ENCODE measurements at regions not wholly inside any gene's neighbourhood (a gene's known extent, or its start where the extent isn't known, plus 50 kb on each side); places are given as distances from the start of the nearest gene placed in this dataset.

- ChIA-PET CTCF (ENCODE audit: partially characterized antibody) (interaction anchor here (1.2 to 2.9 kb wide), 4 partner anchors 15 to 322 kb away, joined by 3 to 11 read pairs (median 4); no protein-coding TSS in a partner anchor), POLR2A (ENCODE audit: partially characterized antibody) (no interaction called here)
- Histone ChIP-seq H3K79me1 (ENCODE audit: low read depth, low read length) (no peaks in the 10 kb centered on the region), H4K91ac (replicated peaks; ENCODE audit: insufficient read length, low read length) (no peak overlapping the region), H3K27me3 (replicated peaks in 1 of 4; ENCODE audit: control insufficient read depth in 3 of 4, extremely low read depth in 1 of 4, insufficient read depth in 3 of 4, low read length in 3 of 4) (no peaks in the 10 kb centered on the region), H3K14ac (ENCODE audit: insufficient read length) (no peak overlapping the region), H3K4me1 (replicated peaks in 1 of 4; ENCODE audit: control insufficient read depth in 3 of 4, insufficient read depth in 4 of 4, low read length in 3 of 4) (peaks cover 0 to 3% (median 1%) of the 10 kb centered on the region in 4 experiments; a peak in 3 of 7 replicates), H3K23ac (ENCODE audit: insufficient read length) (no peak overlapping the region), H2BK20ac (ENCODE audit: low read length) (no peak overlapping the region), H4K5ac (ENCODE audit: insufficient read length, low read depth, low read length) (no peak overlapping the region), H3K23me2 (ENCODE audit: low read depth, low read length) (no peaks in the 10 kb centered on the region), H2BK5ac (ENCODE audit: low read depth, low read length) (no peak overlapping the region), H3K56ac (replicated peaks; ENCODE audit: insufficient read length, low read depth, low read length) (no peak overlapping the region), H2BK120ac (replicated peaks; ENCODE audit: low read depth, low read length) (no peak overlapping the region), H2BK15ac (ENCODE audit: low read length) (no peak overlapping the region), H2BK12ac (ENCODE audit: low read depth, low read length) (no peak overlapping the region), H3K4me2 (ENCODE audit: insufficient read depth in 1 of 2, low read depth in 2 of 2, low read length in 2 of 2) (no peak overlapping the region), H4K8ac (ENCODE audit: extremely low read depth, insufficient read depth, low read length) (no peak overlapping the region), H3K4me3 (ENCODE audit: extremely low read depth in 1 of 4, insufficient read depth in 2 of 4, low read depth in 3 of 4, low read length in 4 of 4) (no peak overlapping the region), H3K4ac (replicated peaks; ENCODE audit: insufficient read length, low read depth, low read length) (no peak overlapping the region), H4K20me1 (replicated peaks in 1 of 2; ENCODE audit: control insufficient read depth in 1 of 2, insufficient read depth in 2 of 2, low read length in 2 of 2) (no peaks in the 10 kb centered on the region), H3K9ac (replicated peaks in 1 of 4; ENCODE audit: extremely low read depth in 1 of 4, low read depth in 3 of 4, low read length in 3 of 4) (no peak overlapping the region), H3K9me3 (ENCODE audit: insufficient read depth in 2 of 2, low read depth in 1 of 2, low read length in 1 of 2) (no peaks in the 10 kb centered on the region; a peak in 1 of 4 replicates), H3K79me2 (ENCODE audit: control insufficient read depth in 1 of 2, insufficient read depth in 2 of 2, low read length in 2 of 2) (no peaks in the 10 kb centered on the region), H3K36me3 (ENCODE audit: control insufficient read depth in 2 of 4, insufficient read depth in 4 of 4, low read length in 3 of 4) (no peaks in the 10 kb centered on the region), H2AK5ac (ENCODE audit: low read depth, low read length) (no peak overlapping the region), H2AFZ (ENCODE audit: low read length) (no peak overlapping the region), H3K27ac (ENCODE audit: low read depth, low read length) (no peak overlapping the region), H3K18ac (ENCODE audit: extremely low read depth, low read length) (no peak overlapping the region)
- no peak for DNase-seq (ENCODE audit: low read depth in 1 of 2, low spot score in 2 of 2)
- 92% methylated on average over 2 of the region's 2 CpGs; no CpG with 5 or more reads in 1 of the 2 experiments for WGBS, 2 experiments (ENCODE audit: extremely low coverage in 1 of 2, insufficient coverage in 1 of 2, insufficient read length in 1 of 2, insufficient replicate concordance in 2 of 2, low coverage in 1 of 2, low lambda C conversion rate in 2 of 2, missing lambda C conversion rate in 1 of 2)
- no peak for FAIRE-seq
- TF ChIP-seq FOSL1 (IDR thresholded peaks at IDR 0.05; ENCODE audit: insufficient read depth, low read depth, low read length) = no peak
- TF ChIP-seq GABPA (IDR thresholded peaks at IDR 0.05; ENCODE audit: borderline replicate concordance, insufficient read depth, low read length) = no peak
- TF ChIP-seq GTF2F1 (IDR thresholded peaks at IDR 0.05; ENCODE audit: borderline replicate concordance, low read depth, low read length) = no peak
- no peak for TF ChIP-seq USF2 (IDR thresholded peaks at IDR 0.05; ENCODE audit: low read length)
- TF ChIP-seq CTCF (IDR thresholded peaks at IDR 0.05; ENCODE audit: control extremely low read depth in 1 of 3, insufficient read depth in 1 of 3, low read depth in 1 of 3, low read length in 3 of 3) = no peak
- no peak for TF ChIP-seq CBX5 (IDR thresholded peaks at IDR 0.05; ENCODE audit: low read depth, low read length)
- TF ChIP-seq SIRT6 (IDR thresholded peaks at IDR 0.05; ENCODE audit: low read length) = no peak
- TF ChIP-seq POLR2A (IDR thresholded peaks at IDR 0.05; ENCODE audit: control extremely low read depth in 1 of 2, low read depth in 2 of 2, low read length in 2 of 2) = no peak
- TF ChIP-seq CHD2 (IDR thresholded peaks at IDR 0.05; ENCODE audit: low read length) = no peak
- TF ChIP-seq CHD1 (IDR thresholded peaks at IDR 0.05; ENCODE audit: low read depth, low read length) = no peak
- no peak for TF ChIP-seq YY1 (IDR thresholded peaks at IDR 0.05; ENCODE audit: low read depth, low read length)
- TF ChIP-seq TBP (IDR thresholded peaks at IDR 0.05; ENCODE audit: low read depth, low read length) = no peak
Measured at GRCh38 chr5:61821561-61821960, 484.4 kb upstream of the KIF2A start.
